Transverse colon (tissue), 3 donors: ENCODE measurements at regions not wholly inside any gene's neighbourhood (a gene's known extent, or its start where the extent isn't known, plus 50 kb on each side); places are given as distances from the start of the nearest gene placed in this dataset.

Experiments used
- EP300 ChIP-seq: sonication (generic); formaldehyde crosslinking; IDR thresholded peaks from one replicate; pipeline ENCODE4 v1.6.1; 2017; ENCODE audit warnings: antibody characterized with exemption, low read depth
- TF ChIP-seq, protein P1 (sequence below), 5 experiments: fragments of 200-600 bp in 3 of 5; fragments of 450-650 bp in 2 of 5; sonication (generic) in 3 of 5; IDR thresholded peaks; 1 replicate in 2 of 5; 2 replicates in 3 of 5; pipeline ENCODE4 v1.5.1; 2016 to 2017; ENCODE audit warnings: antibody characterized with exemption in 5 of 5, inconsistent platforms in 3 of 5, mild to moderate bottlenecking in 2 of 5, moderate library complexity in 1 of 5

DNA sequence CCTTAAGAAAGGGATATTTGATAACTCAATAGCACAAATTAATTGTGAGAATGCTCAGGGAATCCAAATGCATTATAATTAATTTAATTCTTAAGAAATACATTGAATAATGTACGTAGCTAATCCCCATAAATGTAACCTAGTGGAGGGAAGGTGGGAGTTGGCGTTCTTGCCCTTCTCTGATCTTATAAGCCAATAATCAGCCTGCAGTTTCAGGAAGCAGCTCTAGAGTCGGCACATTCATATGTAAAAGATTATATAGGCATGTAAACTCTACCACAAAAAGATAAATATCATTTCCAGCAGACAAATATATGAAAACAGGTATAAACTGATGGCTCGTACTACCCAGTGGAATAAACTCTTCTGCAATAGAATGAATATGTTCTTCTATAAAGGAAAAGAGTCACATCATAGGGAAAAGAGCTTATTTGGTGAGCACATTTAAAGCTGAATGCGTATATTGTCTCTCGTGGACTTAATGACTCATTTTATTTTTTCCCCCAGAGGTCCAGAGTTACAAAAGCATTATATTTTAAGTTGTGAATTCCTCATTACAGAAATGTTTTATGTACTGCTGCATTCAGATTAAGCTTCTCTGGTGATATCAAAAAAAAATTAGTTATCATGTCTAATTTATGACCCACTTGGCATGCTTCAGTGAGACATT, 112.2 kb downstream of the TFAP2A start:
- TF ChIP-seq, protein P1, sequence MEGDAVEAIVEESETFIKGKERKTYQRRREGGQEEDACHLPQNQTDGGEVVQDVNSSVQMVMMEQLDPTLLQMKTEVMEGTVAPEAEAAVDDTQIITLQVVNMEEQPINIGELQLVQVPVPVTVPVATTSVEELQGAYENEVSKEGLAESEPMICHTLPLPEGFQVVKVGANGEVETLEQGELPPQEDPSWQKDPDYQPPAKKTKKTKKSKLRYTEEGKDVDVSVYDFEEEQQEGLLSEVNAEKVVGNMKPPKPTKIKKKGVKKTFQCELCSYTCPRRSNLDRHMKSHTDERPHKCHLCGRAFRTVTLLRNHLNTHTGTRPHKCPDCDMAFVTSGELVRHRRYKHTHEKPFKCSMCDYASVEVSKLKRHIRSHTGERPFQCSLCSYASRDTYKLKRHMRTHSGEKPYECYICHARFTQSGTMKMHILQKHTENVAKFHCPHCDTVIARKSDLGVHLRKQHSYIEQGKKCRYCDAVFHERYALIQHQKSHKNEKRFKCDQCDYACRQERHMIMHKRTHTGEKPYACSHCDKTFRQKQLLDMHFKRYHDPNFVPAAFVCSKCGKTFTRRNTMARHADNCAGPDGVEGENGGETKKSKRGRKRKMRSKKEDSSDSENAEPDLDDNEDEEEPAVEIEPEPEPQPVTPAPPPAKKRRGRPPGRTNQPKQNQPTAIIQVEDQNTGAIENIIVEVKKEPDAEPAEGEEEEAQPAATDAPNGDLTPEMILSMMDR (IDR thresholded peaks at IDR 0.05): no peak
- TF ChIP-seq EP300: no peak
